ENCODE measurements at regions not wholly inside any gene's neighbourhood (a gene's known extent, or its start where the extent isn't known, plus 50 kb on each side); places are given as distances from the start of the nearest gene placed in this dataset.

DNA sequence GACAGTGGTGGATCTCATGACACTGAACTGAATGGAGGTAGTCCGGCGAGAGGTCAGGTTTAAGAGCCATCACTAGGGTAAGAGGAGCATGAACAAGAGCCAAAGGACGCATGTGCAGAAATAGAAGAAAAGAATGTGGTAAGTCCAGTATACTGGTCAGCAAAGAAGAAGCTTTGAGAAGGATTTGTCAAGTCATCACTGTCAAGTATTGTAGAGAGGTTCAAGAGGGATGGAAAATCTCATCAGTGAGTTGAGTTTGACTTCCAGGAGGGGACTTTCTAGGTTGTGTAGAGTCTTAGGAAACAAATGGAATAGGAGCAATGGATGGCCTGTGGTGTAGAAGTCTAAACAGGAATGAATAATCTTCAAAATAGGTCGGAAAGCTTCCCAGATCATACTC is 161.8 kb downstream of the BTBD3 start:
- H3K27ac ChIP-seq: no peak overlapping the region
- TF ChIP-seq, protein P1, sequence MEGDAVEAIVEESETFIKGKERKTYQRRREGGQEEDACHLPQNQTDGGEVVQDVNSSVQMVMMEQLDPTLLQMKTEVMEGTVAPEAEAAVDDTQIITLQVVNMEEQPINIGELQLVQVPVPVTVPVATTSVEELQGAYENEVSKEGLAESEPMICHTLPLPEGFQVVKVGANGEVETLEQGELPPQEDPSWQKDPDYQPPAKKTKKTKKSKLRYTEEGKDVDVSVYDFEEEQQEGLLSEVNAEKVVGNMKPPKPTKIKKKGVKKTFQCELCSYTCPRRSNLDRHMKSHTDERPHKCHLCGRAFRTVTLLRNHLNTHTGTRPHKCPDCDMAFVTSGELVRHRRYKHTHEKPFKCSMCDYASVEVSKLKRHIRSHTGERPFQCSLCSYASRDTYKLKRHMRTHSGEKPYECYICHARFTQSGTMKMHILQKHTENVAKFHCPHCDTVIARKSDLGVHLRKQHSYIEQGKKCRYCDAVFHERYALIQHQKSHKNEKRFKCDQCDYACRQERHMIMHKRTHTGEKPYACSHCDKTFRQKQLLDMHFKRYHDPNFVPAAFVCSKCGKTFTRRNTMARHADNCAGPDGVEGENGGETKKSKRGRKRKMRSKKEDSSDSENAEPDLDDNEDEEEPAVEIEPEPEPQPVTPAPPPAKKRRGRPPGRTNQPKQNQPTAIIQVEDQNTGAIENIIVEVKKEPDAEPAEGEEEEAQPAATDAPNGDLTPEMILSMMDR (IDR thresholded peaks at IDR 0.05): no peak
- TF ChIP-seq POLR2A (IDR thresholded peaks at IDR 0.05): no peak
- DNase-seq: no peak
- H3K4me1 ChIP-seq: peaks cover 0 to 5% (median 0%) of the 10 kb centered on the region in 4 donors
- no peaks in the 10 kb centered on the region for H3K9me3 ChIP-seq
- no peaks in the 10 kb centered on the region for H3K36me3 ChIP-seq
- H3K4me3 ChIP-seq: no peak overlapping the region
- no peaks in the 10 kb centered on the region for H3K27me3 ChIP-seq

DNA sequence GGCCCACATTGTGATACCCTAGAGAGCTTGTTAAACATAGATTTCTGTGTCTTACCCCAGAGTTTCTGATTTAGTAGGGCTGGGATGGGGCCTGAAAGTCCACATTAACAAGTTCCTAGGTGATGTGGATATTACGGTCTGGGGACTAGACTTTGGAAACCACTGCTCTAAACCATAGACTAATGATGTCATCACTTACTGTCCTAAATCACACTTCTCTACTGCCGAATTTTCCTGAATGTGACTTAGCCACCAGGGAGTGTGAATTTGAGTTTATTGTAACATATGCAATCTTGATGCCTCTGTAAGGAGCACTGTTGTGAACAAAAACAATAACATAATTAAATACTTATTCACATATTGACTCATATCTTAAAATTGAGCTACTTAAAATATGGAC is 165.6 kb downstream of the BTBD3 start:
- Histone ChIP-seq H3K27ac (no peak overlapping the region), H3K36me3 (no peaks in the 10 kb centered on the region), H3K27me3 (no peaks in the 10 kb centered on the region), H3K9me3 (no peaks in the 10 kb centered on the region), H3K4me1 (peaks cover 0 to 13% (median 0%) of the 10 kb centered on the region in 4 donors), H3K4me3 (no peak overlapping the region)
- DNase-seq: no peak
- TF ChIP-seq, protein P1 (IDR thresholded peaks at IDR 0.05): no peak
- no peak for TF ChIP-seq POLR2A (IDR thresholded peaks at IDR 0.05)

DNA sequence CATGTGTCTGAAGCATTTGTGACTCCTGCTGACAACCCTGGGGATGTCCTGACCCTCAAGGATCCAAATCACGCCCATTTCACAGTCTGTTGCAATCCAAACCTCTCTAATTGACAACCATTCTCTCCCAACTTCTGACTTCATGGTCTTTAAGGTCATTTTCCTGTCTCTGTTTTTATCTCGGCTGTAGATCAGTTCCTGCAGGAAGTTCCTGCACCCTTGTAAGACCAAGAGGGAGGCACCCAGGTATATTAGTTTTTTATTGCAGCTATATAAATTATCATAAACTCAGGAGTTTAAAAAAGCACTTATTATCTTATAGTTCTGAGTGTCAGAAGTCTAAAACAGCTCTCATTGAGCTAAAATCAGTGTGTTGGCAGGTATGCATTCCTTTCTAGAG is 166.8 kb downstream of the BTBD3 start:
- H3K27me3 ChIP-seq: no peaks in the 10 kb centered on the region
- H3K9me3 ChIP-seq: no peaks in the 10 kb centered on the region
- H3K27ac ChIP-seq: peak overlapping the region in 1 of 4 donors; percentile 57
- H3K4me1 ChIP-seq: peaks cover 0 to 13% (median 0%) of the 10 kb centered on the region in 4 donors
- H3K36me3 ChIP-seq: no peaks in the 10 kb centered on the region
- TF ChIP-seq POLR2A (IDR thresholded peaks at IDR 0.05): no peak
- TF ChIP-seq, protein P1 (IDR thresholded peaks at IDR 0.05): no peak
- DNase-seq: no peak
- no peak overlapping the region for H3K4me3 ChIP-seq

DNA sequence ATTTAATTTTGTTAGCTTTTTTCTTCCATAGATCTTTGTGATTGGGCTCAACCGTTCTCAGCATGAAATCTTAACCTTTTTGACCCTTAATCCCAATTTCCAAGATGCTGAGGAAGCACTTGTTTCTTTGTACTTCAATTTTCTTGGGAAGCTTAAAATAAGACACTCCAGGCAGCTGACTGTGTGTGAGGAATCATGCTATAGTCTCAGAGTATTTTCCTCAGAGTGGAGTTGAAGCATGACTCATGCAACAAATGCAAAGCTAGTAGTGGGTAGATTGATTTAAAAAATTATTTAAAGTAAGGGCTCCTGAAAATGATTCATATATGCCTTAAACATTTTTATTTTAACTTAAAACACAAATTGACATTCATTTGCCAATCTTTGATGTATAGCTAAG is 168.7 kb downstream of the BTBD3 start:
- no peaks in the 10 kb centered on the region for H3K9me3 ChIP-seq
- H3K27ac ChIP-seq: no peak overlapping the region
- no peak for DNase-seq
- no peaks in the 10 kb centered on the region for H3K27me3 ChIP-seq
- peaks cover 0 to 13% (median 0%) of the 10 kb centered on the region in 4 donors for H3K4me1 ChIP-seq
- no peak for TF ChIP-seq POLR2A (IDR thresholded peaks at IDR 0.05)
- TF ChIP-seq, protein P1 (IDR thresholded peaks at IDR 0.05): no peak
- no peak overlapping the region for H3K4me3 ChIP-seq
- H3K36me3 ChIP-seq: no peaks in the 10 kb centered on the region

DNA sequence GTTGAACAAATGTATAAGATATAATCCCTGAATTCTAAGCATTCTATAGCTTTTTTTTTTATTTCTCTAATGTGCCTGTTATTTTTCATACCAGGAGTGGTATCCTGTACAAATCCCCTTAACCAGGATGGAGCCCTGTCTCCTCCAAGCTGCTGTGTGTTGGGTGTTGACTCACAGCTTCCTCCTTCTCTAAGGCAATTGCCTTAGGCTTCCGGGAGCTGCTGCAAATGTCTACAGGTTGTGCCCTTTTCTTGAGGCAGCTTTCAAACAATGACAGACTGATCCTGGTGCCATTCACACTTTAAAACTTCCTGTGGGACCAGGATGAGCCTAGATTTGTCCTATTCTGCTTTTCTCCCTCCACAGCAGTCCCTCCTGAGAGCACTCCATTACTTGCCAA is 173.2 kb downstream of the BTBD3 start:
- no peak for DNase-seq

More for the DNA sequence above, 173.2 kb downstream of the BTBD3 start:
- no peak for TF ChIP-seq POLR2A (IDR thresholded peaks at IDR 0.05)
- TF ChIP-seq, protein P1 (IDR thresholded peaks at IDR 0.05): no peak
- Histone ChIP-seq H3K36me3 (no peaks in the 10 kb centered on the region), H3K4me3 (no peak overlapping the region), H3K4me1 (no peaks in the 10 kb centered on the region), H3K9me3 (no peaks in the 10 kb centered on the region), H3K27me3 (no peaks in the 10 kb centered on the region), H3K27ac (no peak overlapping the region)
